HG03103 (cell line): ENCODE measurements at regions not wholly inside any gene's neighbourhood (a gene's known extent, or its start where the extent isn't known, plus 50 kb on each side); places are given as distances from the start of the nearest gene placed in this dataset.
A peak's percentile ranks its signal among the peaks of the same experiment; 100 is the strongest.

Experiments used
- ATAC-seq: cut with Tn5 transposase; IDR thresholded peaks from one replicate; pipeline ENCODE4 v1.9.1; 2021; ENCODE audit warnings: low read depth; ENCODE audit not compliant: unreplicated experiment

DNA sequence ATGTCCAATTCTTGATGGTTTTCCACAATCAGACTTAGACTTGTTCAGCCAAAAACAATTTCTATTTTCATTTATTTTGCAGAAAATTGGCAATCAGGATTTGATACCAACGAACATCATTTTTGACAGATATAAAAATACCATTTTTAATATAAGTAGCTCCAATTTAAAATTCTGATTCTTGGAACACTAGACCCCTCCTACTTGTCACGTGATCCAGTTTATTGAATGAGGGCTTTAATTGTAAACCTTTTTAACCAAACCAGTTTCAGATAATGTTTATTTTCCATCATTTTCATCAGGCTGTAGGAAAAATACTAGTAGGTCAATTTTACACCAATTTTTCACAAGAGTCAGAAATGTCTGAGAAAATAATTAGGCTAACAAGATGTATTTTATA is 607.2 kb upstream of the RGS18 start:
- no peak for ATAC-seq

DNA sequence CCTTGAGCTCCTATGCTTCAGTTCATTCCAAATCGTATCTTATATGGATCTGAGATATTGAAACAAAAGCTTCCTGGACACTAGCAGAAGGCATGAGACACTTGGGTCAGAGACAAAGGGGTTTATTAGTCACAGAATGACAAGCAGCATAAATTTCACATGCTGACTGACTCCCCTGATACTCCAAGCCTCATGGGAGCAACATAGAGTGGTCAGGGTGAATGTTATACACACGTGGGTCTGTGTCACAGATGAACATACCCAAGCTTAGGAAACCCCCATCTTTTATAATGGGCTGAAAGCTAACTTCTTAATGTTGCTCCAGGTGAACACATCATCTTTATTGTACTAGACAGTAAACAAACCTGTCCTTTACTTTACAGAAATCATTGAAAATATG is 599.9 kb upstream of the RGS18 start:
- no peak for ATAC-seq

DNA sequence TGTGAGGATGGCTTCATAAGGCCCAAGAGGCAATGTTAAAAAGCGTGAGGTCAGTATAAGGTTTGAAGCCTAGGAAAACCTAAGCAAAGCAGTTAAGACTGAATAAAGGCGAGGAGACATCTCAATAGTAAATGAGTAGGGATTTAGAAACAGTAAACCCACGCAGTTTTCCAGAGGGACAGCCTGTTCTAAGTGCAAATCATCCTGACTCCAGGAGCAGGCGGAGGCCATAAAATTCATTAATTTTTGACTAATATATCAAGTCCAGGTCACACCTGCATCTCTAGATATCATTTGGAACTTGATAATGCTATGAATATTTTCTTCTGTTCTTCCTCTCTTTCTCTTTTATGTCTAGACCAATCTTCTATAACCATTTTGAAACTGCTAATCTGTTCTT is 597.0 kb upstream of the RGS18 start:
- ATAC-seq: no peak

DNA sequence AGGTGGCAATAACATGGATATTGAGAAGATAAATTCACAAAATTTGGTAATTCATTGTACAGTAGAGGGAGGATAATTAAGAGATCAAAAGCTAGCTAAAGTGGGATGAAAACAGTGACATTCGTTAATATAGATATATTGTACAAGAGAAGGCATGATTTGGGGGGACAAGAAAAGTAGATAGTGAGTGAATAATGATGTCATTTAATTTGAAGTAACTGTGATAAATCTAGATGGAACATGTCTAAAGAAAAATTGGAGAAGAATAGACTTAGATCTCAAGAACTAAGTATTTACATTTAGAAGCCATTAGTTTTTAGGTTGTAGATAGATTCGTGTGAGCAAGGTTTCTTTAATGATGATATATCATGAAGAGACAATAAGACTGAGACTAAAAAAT is 594.0 kb upstream of the RGS18 start:
- no peak for ATAC-seq

DNA sequence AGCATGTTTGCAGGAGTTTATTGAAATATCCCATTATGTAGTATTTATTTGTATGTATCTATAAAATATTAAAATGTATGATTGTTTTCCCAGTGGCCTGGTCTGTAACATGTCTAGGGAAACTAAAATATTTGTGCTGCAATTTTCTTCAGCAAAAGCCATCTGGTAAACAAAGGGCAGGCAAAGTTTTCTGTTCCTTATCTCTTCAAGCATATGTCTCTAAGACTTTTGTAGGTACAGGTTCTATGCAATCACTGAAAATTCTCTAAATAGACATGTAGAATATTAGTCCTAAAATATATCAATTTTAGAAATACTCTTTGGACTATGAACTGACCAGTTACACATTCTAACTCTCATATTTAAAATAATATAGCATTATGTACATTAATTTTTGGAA is 585.8 kb upstream of the RGS18 start:
- ATAC-seq: no peak

DNA sequence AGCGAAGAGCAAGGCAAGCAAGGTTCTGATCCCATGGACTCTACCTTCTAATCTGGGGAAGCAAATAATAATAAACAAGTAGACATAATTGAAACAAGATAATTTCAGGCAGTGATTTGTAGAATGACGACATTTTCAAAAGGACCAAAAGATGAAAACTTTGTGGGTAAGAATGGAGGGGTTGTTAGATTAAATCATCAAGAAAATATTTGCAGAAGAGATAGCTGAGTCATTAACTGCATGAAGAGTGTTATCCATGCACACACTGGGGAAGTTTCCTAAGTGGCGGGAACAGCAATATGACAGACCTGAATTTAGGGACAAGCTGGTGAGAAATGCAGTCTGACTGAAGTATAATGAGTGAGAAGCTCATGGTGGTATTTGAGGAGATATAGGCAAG is 583.1 kb upstream of the RGS18 start:
- ATAC-seq: no peak

DNA sequence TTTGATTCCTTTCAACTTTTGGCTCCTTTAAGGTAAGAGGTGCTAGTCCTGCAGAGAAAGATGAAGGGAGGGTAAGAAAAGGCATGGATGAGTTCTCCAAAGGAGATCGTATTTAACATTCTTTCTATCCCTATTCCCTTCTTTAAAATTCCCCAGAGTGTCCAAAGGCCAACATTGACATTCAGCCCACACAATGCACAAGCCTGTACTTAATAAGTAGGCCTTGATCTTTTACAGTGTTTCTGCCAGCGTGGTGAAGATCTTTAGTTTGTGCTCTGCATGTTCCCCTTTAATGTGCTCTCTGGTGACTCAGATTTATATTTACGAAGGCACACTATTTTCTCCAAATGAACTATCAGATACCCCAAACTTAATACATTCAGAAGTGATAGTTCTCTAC is 582.5 kb upstream of the RGS18 start:
- no peak for ATAC-seq

DNA sequence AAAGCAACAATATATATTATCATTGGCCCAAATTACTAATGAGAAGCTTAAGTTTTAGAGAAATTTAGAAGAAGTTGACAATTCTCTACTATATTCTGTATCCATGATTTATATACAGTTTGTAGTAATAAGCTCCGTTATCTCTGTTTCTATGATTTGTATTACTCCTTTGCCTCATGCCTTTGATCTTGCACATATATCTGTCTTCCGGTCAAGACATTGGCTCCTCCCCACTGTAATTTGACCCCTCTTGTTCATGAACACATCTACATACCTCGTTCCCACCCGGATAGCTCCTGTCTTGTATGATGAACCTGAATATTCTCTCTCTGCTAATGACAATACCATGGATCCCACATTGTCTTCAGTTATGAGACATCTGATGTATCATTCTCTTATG is 581.0 kb upstream of the RGS18 start:
- no peak for ATAC-seq

DNA sequence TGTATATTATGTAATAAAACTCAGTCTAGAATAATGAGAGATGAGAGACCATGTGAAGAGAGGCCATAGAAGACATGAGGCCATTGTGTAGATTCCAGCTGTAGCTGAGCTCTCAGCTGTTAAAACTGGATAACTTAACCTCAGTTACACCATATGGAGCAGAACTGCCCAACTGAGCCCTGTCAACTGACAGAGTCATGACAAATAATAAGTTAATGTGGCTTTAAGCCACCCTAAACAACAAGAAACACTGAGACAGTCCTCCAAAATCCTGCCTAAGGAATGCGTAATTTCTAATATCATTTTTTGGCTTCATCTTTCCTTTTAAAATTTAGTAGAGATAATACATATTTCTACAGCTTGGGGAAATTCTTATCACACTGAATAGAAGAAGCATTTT is 580.0 kb upstream of the RGS18 start:
- no peak for ATAC-seq

DNA sequence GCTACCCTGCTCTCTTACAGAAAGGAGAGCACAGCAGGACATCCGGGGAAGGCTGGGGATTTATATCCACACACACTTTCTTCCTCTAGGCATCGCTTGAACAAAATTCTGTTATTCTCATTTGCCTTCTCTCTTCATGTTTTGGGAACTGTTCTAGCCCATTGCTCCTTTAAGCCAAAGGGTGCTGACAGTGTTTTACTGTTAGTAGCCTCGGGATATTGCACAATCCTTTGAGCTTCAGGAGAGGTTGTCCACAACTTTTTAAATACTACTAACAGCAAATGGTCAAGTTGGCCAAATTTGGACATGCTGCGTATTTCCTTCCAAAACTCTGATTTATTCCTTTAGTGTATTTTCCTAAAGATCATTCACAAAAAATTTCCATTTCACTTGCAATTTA is 579.2 kb upstream of the RGS18 start:
- ATAC-seq: no peak

DNA sequence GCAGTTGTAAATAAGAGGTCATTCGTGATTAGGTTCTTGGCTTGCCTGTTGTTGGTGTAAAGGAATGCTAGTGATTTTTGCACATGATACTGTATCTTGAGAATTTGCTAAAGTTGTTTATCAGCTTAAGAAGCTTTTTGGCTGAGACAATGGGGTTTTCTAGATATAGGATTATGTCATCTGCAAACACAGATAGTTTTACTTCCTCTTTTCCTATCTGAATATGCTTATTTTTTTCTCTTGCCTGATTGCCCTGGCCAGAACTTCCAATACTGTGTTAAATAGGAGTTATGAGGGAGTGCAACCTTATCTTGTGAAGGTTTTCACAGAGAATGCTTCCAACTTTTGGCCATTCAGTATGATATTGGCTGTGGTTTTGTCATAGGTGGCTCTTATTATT is 576.1 kb upstream of the RGS18 start:
- ATAC-seq: peak; percentile 68

DNA sequence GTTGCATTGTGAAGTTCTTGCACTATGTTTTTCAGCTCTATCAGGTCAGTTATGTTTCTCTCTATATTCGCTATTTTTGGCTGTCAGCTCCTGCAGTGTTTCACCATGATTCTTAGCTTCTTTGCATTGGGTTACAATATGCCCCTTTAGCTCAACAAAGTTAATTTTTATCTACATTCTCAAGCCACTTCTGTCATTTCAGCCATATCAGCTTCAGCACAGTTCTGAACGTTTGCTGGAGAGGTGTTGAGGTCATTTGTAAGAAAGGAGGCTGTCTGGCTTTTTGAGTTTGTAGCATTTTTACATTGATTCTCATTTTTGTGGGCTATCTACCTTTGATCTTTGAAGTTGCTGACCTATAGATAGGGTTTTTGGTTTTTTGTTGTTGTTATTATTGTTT is 573.2 kb upstream of the RGS18 start:
- ATAC-seq: no peak

DNA sequence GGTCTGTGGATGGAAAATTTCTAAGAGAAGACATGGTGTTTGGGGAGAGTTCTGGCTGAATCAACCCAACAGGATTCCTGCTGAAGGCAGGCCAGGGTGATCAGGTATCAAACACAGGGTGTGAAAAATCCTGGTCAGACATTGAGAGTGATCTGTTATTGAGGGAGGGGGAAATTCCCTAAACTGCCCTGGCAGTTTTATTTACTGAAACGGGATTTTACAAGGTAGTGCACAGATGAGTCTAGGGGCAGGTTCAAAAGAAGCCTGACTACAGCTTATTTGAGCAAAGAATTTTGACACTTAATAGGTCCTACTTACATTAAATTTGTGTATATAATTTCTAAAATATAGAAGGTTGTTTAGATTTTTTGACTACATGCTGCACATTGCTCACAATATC is 569.4 kb upstream of the RGS18 start:
- ATAC-seq: no peak

DNA sequence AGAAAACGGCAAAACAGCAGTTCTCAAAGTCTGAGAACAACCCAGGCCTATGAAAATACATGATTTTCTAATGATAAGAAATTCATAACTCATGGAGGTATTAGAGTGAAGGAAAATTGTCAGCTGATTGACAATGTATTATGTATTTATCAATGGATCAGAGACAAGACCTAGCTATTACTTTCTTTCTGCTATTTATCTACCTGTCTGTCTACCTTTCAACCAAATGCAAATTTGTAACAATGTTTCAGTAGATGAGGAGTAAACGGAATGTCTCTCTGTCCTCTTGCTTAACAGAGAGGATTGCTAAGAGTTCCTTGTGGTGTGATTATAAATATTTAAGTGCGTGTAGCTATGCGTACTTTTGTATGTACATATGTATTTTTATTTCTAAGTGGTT is 568.7 kb upstream of the RGS18 start:
- ATAC-seq: no peak

DNA sequence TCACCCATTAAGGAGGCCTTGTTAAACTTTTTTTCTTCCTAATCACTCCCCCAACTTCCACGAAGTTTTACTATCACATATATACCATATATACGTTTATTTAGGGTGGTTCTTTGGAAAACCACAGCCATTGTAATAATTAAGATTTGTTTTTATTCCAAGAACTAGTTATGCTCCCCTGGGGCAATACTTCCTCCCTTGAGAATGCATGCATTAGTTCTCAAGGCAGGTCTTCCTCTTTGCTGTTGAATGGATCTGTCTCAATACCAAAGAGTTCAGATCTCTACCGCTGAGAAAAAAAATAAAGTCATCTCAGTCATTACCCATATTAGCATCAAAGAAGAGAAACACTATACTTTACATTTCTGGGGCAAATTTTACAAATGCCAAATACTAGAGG is 567.7 kb upstream of the RGS18 start:
- no peak for ATAC-seq

DNA sequence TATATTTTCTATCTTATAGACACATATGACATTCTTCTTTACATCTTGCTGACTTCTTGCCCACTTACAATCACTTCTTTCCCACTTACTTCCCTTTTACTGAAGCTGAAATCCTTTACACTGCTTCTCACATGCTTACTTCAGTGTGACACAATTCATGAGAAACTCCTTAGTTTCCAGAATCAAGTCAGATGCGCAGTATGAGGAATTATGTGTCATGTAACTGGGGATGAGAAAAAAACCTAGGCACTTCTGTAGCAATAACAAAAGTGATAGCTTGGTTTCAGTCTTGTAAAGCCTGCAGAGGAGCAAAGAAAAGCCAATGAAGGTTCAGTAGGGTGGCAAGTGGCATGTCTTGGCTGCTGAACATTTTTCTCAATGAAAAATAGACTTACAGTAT is 566.2 kb upstream of the RGS18 start:
- ATAC-seq: no peak

DNA sequence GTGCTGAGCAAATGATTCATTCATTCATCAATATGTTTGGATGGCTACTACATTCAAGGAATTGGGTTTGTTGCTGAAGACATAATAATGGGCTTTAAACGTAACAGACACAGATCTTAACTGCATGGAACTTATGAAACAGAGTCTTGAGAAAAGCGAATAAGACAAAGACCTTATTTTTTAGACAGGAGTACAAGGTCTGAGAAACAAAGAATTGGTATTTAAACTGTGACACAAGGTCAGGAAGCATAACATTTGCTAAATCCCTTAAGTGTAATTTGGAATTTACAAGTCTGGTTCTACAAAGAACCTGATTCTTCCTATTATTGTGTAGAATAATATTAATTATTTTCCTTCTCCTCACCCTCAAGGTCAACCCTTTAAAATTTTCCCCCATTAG is 565.4 kb upstream of the RGS18 start:
- no peak for ATAC-seq

DNA sequence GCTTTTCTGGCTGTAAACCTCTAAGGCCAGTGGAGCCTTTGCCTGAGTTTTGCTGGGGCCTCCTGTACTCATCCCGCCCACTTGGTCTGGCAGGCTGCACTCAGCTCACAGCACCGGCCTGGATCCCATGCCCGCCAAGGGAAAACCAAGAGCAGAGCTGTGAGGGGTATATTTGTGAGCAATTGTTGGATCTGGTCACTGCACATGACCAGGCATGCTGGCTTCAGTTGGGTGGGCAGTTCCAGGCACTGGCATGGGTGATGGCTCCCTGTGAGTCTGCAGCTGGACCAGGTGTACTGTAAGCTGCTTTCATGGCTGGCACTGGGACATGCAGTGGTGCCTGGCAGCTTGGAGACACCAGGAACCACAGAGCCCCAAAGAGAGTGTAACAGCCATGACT is 563.1 kb upstream of the RGS18 start:
- ATAC-seq: no peak

DNA sequence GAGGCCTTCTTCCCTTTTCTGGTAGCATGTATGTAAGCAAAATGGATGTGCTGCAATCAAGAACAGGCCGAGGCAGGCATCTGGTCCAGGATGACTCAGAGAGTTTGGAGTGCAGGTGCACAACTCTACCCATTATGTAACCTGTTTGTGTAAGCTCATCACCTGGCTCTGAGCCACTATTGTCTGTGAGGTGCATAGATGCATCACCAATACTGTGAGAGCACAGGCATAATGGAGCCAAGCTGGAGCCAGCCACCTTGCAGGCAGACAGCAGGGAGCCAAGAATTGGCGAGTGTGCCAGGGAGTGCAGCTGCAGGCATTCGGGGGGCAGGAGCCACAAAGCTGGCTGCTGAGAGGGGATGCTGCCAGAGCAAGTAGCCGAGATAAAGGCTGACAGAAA is 549.9 kb upstream of the RGS18 start:
- no peak for ATAC-seq

DNA sequence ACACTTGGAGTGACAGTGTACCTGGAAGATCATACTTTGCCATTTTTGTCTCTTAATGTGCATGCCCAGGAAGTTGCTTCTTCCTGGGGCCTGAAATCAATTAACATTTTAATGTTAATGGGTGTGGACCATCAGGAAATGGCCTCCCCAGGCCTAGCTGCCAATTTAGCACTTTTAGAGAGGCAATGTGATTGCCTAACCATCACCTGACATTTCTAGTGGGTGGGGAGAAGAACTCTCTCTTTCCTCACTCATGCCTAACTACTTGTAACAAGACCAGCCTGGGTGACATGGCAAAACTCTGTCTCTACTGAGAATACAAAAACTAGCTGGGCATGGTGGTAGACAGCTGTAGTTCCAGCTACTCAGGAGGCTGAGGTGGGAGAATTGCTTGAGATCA is 549.0 kb upstream of the RGS18 start:
- no peak for ATAC-seq

DNA sequence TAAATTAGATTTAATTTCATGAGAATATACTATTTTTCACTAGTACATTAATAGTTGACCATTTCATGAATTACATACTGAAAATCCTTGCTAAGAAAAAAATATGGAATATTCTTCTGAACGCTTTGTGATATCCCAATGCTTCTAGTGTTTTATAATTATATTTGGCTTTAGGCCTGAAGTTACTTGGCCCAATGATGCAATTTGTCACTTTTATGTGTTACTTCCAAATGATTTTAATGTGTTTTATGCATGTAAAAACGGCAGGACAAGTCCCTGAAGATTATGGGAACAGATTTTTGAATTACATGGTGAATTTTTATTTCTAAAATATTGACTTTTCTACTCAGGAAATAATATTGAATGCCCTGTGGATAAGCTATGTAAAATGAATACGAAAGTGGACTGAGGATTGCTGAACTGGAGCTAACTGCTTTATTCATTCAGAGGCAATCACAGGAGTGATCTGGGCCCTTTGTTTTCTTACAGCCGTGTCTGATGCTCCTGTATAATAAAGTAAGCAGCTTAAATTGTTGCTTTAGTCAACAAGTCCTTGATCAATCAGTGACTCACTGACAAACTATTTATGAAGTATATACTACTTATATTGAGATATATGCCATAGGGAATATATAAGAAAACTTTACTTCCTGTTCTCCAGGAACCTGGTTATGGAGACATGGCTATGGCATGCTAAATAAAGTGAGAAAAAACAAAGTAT is 543.0 kb upstream of the RGS18 start:
- ATAC-seq: no peak

DNA sequence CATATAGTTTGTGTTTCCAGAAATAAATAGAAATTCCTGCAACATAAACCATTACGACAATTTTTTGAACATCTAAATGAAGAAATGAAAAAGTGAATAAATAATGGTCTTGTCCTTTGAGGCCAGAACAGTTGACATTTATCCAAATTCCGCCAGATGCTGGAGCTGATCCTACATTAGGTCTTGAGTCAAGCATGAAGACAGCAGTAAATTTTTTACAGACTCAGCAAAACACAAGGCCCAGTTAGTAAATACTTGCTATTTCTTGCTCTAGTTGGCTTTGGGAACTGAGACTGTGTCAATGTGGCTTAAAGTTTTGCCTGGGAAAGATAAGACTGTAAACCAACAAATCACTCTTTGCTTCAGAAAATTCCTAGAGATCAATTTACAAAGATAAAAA is 540.1 kb upstream of the RGS18 start:
- no peak for ATAC-seq

DNA sequence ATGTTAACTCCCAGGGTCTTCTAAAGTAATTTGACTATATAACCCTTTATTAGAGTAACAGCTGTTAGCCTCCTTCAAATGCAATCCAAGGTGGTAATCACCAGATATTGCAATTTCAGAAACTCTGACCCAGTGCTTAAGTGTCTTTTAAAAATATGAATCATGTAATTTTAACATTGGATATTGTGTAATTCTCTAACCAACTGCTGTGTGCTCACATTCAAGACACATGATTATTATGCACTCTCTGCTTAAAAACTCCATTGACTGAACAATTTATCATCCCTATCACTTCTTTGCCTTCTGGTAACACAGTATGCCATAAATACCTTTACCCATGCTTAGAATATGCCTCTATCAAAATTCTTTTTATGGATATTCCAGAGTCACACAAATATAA is 537.4 kb upstream of the RGS18 start:
- ATAC-seq: no peak
